K562 (cell line): ENCODE measurements at regions not wholly inside any gene's neighbourhood (a gene's known extent, or its start where the extent isn't known, plus 50 kb on each side); places are given as distances from the start of the nearest gene placed in this dataset.

Experiments
- CREM ChIP-seq: IDR thresholded peaks from 2 replicates; pipeline ENCODE4 v1.6.1; 2014; ENCODE audit warnings: antibody characterized with exemption, low read depth
- ELF2 ChIP-seq: fragments of 250-450 bp; sonication (Bioruptor Pico); IDR thresholded peaks from 2 replicates; pipeline ENCODE4 v1.5.0; 2021; ENCODE audit warnings: mild to moderate bottlenecking
- HDAC1 ChIP-seq, 2 experiments: fragments of 450-650 bp; IDR thresholded peaks; 2 replicates each; pipeline ENCODE4 v1.6.1; 2016 to 2017; ENCODE audit warnings: inconsistent platforms in 1 of 2, mild to moderate bottlenecking in 1 of 2, moderate library complexity in 1 of 2
- HEY1 ChIP-seq: fragments of 250-450 bp; sonication (Bioruptor Pico); IDR thresholded peaks from 2 replicates; pipeline ENCODE4 v1.5.0; 2020; ENCODE audit warnings: mild to moderate bottlenecking, moderate library complexity, borderline replicate concordance
- MYBL2 ChIP-seq, 2 experiments: fragments of 450-650 bp in 1 of 2; sonication (generic) in 1 of 2; formaldehyde crosslinking in 1 of 2; IDR thresholded peaks; 2 replicates each; pipeline versions ENCODE4 v1.6.1 to v1.8.1; 2017 to 2022; ENCODE audit warnings: borderline replicate concordance in 1 of 2, inconsistent platforms in 1 of 2, low read depth in 1 of 2, mild to moderate bottlenecking in 1 of 2, missing genetic modification reagents in 1 of 2, moderate library complexity in 1 of 2
- MYNN ChIP-seq, 2 experiments: sonication (generic); formaldehyde crosslinking in 1 of 2; IDR thresholded peaks; 2 replicates each; pipeline versions ENCODE4 v1.5.0 to v1.6.1; 2016 to 2020; ENCODE audit warnings: antibody characterized with exemption in 1 of 2, missing genetic modification reagents in 1 of 2
- PRDM10 ChIP-seq: fragments of 450-650 bp; IDR thresholded peaks from 2 replicates; pipeline ENCODE4 v1.6.1; 2018; ENCODE audit not compliant: partially characterized antibody
- RAD51 ChIP-seq: fragments of 450-650 bp; IDR thresholded peaks from 2 replicates; pipeline ENCODE4 v1.7.1; 2016; ENCODE audit warnings: low read depth, mild to moderate bottlenecking, borderline replicate concordance
- STAT5B ChIP-seq: fragments of 250-450 bp; sonication (Bioruptor Pico); IDR thresholded peaks from 2 replicates; pipeline ENCODE4 v1.8.0; 2021; ENCODE audit warnings: mild to moderate bottlenecking, inconsistent platforms
- STAT6 ChIP-seq: sonication (generic); formaldehyde crosslinking; IDR thresholded peaks from 2 replicates; pipeline ENCODE4 v1.8.1; 2023; ENCODE audit warnings: mild to moderate bottlenecking, missing genetic modification reagents
- ZNF431 ChIP-seq: sonication (generic); formaldehyde crosslinking; IDR thresholded peaks from 2 replicates; pipeline ENCODE4 v1.8.0; 2022; ENCODE audit warnings: mild to moderate bottlenecking, missing genetic modification reagents
- ZNF551 ChIP-seq: fragments of 250-450 bp; sonication (Bioruptor Pico); IDR thresholded peaks from 2 replicates; pipeline ENCODE4 v1.5.0; 2021; ENCODE audit warnings: mild to moderate bottlenecking, moderate library complexity
- TF ChIP-seq, protein P1 (sequence below): fragments of 450-650 bp; IDR thresholded peaks from 2 replicates; pipeline ENCODE4 v1.6.1; 2017; ENCODE audit warnings: antibody characterized with exemption, mild to moderate bottlenecking
- TF ChIP-seq, protein P2 (sequence below): fragments of 250-450 bp; sonication (Bioruptor Pico); IDR thresholded peaks from 2 replicates; pipeline ENCODE4 v1.8.0; 2021; ENCODE audit warnings: moderate library complexity, mild to moderate bottlenecking, inconsistent platforms

DNA sequence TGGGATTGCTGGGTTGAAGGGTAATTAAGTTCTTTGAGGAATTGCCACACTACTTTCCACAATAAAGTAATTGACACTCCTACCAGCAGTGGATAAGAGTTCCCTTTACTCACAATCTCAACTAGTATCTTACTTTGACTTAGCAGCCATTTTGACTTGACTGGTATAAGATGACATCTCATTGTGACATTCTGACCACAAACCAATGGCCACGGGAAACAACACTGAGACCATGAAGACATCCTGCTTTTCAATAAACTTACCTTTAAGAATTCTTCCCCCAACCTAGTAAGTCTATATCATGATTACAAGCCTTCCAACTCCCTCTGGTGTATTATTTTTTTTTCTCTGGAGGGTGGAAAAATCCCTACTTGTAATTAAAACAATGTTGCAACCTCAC, 66.9 kb upstream of the WDR1 start (continued):
- TF ChIP-seq HEY1: no peak
- no peak for TF ChIP-seq ELF2 (CRISPR knock-in tag)
- no peak for TF ChIP-seq ZNF551 (CRISPR knock-in tag)
- TF ChIP-seq MYNN (IDR thresholded peaks at IDR 0.05): no peak
- no peak for TF ChIP-seq MYNN (CRISPR knock-in tag; IDR thresholded peaks at IDR 0.05)
- no peak for TF ChIP-seq RAD51
- no peak for TF ChIP-seq STAT5B (CRISPR knock-in tag)
- TF ChIP-seq ZNF431 (CRISPR knock-in tag): no peak
- TF ChIP-seq HDAC1 (IDR thresholded peaks at IDR 0.05): no peak
- no peak for TF ChIP-seq PRDM10
- TF ChIP-seq, protein P1, sequence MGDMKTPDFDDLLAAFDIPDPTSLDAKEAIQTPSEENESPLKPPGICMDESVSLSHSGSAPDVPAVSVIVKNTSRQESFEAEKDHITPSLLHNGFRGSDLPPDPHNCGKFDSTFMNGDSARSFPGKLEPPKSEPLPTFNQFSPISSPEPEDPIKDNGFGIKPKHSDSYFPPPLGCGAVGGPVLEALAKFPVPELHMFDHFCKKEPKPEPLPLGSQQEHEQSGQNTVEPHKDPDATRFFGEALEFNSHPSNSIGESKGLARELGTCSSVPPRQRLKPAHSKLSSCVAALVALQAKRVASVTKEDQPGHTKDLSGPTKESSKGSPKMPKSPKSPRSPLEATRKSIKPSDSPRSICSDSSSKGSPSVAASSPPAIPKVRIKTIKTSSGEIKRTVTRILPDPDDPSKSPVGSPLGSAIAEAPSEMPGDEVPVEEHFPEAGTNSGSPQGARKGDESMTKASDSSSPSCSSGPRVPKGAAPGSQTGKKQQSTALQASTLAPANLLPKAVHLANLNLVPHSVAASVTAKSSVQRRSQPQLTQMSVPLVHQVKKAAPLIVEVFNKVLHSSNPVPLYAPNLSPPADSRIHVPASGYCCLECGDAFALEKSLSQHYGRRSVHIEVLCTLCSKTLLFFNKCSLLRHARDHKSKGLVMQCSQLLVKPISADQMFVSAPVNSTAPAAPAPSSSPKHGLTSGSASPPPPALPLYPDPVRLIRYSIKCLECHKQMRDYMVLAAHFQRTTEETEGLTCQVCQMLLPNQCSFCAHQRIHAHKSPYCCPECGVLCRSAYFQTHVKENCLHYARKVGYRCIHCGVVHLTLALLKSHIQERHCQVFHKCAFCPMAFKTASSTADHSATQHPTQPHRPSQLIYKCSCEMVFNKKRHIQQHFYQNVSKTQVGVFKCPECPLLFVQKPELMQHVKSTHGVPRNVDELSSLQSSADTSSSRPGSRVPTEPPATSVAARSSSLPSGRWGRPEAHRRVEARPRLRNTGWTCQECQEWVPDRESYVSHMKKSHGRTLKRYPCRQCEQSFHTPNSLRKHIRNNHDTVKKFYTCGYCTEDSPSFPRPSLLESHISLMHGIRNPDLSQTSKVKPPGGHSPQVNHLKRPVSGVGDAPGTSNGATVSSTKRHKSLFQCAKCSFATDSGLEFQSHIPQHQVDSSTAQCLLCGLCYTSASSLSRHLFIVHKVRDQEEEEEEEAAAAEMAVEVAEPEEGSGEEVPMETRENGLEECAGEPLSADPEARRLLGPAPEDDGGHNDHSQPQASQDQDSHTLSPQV: peak; percentile 96
- no peak for TF ChIP-seq MYBL2 (IDR thresholded peaks at IDR 0.05; ENCODE audit: low read depth)
- TF ChIP-seq MYBL2 (CRISPR knock-in tag; IDR thresholded peaks at IDR 0.05; ENCODE audit: borderline replicate concordance): no peak
- no peak for TF ChIP-seq CREM
- TF ChIP-seq, protein P2, sequence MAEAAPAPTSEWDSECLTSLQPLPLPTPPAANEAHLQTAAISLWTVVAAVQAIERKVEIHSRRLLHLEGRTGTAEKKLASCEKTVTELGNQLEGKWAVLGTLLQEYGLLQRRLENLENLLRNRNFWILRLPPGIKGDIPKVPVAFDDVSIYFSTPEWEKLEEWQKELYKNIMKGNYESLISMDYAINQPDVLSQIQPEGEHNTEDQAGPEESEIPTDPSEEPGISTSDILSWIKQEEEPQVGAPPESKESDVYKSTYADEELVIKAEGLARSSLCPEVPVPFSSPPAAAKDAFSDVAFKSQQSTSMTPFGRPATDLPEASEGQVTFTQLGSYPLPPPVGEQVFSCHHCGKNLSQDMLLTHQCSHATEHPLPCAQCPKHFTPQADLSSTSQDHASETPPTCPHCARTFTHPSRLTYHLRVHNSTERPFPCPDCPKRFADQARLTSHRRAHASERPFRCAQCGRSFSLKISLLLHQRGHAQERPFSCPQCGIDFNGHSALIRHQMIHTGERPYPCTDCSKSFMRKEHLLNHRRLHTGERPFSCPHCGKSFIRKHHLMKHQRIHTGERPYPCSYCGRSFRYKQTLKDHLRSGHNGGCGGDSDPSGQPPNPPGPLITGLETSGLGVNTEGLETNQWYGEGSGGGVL (CRISPR knock-in tag): peak; percentile 66
- TF ChIP-seq STAT6 (CRISPR knock-in tag): no peak
